Stimulated activated CD4-positive, alpha-beta T cell treated with anti-CD3 and anti-CD28 coated beads, Interleukin-4, amount 100 ng/mL, for 4 hours (primary cell): ENCODE measurements at regions not wholly inside any gene's neighbourhood (a gene's known extent, or its start where the extent isn't known, plus 50 kb on each side); places are given as distances from the start of the nearest gene placed in this dataset.

Experiments used
- DNase-seq, 2 experiments: peaks; one replicate each; pipeline ENCODE4 v3.0.0-alpha.2; 2020

GRCh38 chr10:47107007-47107747 lies 192.8 kb upstream of the GDF10 start:
- no peak for DNase-seq

- no peak for DNase-seq
Observed at GRCh38 chr10:47109906-47110305, 190.1 kb upstream of the GDF10 start.

GRCh38 chr10:47111329-47111862 lies 188.6 kb upstream of the GDF10 start:
- DNase-seq, result no peak

DNA sequence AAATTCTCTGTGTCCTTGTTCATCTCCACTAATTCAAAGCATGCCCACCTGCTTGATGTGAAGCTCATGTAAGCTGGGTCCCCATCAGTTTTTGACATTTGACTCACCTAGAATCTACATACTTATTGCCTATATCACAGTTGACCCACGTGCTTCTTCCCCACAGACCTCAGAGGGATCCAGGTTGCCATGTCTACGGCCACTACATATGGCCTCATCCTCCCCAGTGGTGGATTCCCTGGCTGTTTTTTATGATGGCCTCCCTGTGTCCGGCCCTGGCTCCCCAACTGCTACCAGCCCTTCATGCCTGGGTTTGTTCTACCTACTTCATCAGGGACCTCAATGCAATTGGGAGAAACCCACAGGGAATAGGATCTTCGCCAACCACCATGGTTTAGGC lies 187.4 kb upstream of the GDF10 start:
- DNase-seq, result no peak

- DNase-seq, result no peak
Observed at GRCh38 chr10:47113907-47114500, 186.0 kb upstream of the GDF10 start.

- no peak for DNase-seq
Observed at GRCh38 chr10:47114680-47115186, 185.3 kb upstream of the GDF10 start.

GRCh38 chr10:47115322-47115721 lies 184.7 kb upstream of the GDF10 start:
- no peak for DNase-seq

GRCh38 chr10:47116445-47116844 lies 183.6 kb upstream of the GDF10 start:
- DNase-seq, result no peak

DNA sequence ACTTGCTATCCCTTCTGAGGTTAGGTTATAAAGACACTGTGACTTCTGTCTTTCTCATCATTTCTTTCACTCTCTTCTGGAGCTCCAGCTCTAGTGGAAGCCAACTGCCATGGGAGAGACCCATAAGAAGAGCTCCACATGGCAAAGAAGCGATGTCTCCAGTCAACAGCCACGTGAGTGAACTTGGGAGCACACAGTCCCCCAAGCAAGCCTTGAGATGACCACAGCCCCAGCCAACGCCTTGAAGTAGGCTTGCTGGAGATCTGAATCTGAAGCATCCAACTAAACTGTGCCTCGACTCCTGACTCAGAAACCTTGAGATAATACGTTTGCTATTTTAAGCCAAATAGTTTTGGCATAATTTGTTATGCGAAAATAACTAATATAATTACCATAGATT lies 181.7 kb upstream of the GDF10 start:
- no peak for DNase-seq

GRCh38 chr10:47121336-47121735 lies 178.7 kb upstream of the GDF10 start:
- DNase-seq, result no peak

DNA sequence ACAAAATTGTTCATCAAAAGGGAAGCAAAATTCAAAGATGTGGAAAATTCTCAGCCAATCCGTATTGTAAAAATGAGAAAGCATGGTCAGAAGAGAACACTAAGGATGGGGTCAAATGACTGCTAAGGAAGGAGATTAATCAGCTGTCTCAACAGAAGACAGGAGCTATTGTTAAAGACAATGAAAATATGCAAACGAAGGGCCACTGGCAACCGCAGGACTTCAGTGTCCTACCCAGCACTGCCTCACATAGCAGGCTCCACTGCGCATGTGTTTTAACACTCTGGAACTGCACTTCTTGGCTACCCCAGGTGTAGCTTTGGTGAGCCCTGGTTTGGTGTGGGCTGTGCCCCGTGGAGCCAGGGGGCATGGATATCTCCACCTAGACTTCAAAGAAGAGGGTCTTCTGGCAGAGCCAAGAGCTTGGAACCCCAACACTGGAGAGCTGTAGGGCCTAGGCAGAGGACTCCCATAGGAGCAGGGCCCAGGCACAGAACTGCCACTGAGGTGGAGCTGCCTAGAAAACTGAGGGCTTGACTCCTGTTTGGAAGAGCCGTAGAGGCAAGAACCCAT lies 176.2 kb upstream of the GDF10 start:
- no peak for DNase-seq

DNA sequence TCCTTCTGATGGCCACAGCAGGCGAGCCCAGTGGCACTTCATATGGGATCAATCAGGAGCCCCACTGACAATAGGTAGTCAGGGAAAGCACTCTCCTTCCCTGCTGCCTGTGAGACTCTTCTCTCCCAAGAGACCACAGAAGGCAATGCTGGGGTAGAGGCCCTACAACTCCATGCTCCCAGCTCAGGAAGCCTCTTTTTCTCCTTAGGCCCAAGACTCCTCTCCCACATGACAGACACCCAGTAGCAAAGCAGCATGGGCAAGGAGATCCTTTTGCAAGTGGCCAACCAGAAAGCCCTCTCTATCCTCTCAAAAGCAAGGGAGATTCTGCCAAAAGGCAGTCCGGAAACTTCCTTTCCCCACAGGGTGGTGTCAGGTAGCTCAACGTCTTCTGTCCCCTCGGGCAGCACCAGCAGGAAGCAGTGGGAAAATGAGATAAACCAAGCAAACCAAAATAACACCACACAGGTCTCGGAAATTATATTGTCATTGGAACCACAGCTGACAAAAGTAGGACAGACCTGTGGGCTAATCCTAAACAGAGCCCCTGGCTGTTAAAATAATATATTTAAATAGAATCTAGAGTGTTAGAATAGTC lies 172.7 kb upstream of the GDF10 start:
- no peak for DNase-seq

DNA sequence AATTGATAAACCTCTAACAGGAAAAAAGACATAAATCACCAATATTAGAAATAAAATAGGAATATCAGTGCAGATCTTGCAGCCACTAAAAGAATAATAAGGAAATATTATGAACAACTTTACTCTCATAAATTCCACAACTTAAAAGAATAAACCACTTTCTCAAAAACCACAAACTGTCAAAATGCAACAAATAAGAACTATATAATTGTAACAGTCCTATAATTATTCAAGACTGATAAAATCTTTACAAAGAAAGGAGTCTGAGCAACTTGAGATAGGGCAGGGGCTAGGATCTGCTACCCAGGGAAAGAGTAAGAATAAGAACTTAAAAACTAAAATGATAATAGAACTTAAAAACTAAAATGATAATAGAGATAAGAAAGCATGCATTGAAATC lies 169.5 kb upstream of the GDF10 start:
- no peak for DNase-seq

- no peak for DNase-seq
Observed at GRCh38 chr10:47133871-47134570, 166.0 kb upstream of the GDF10 start.

GRCh38 chr10:47136866-47137265 lies 163.1 kb upstream of the GDF10 start:
- no peak for DNase-seq

GRCh38 chr10:47137311-47137851 lies 162.6 kb upstream of the GDF10 start:
- no peak for DNase-seq

GRCh38 chr10:47139121-47139520 lies 160.9 kb upstream of the GDF10 start:
- DNase-seq, result no peak

DNA sequence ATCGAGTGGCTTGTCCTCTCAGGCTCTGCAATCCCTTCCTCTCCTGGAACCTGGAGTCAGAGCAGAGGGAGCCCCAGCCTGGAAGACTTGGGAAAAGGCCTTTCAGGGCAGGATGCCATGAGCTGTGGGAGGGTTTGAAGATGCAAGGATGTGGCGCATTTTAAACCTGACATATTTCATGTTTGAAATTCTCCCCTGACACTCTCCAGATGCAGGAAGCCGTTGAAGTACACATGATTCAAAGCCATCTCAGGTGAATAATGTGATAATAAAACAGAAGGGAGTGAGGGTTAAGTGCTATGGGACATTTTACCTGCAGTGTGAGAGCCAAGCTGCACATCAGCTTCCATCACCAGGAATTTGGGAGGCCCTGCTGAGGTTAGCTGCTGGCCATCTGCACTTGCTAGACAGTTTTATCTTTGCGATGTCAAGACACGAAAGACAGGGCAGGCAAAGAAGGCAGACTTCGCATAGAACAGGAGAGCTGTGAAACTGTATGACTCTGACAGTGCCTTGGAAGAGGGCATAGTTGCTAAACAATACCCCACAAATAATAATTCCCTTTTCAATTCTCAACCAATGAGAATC lies 159.1 kb upstream of the GDF10 start:
- DNase-seq, result no peak

- DNase-seq, result no peak
Observed at GRCh38 chr10:47141349-47141748, 158.6 kb upstream of the GDF10 start.

- DNase-seq, result no peak
Observed at GRCh38 chr10:47143072-47143471, 156.9 kb upstream of the GDF10 start.

DNA sequence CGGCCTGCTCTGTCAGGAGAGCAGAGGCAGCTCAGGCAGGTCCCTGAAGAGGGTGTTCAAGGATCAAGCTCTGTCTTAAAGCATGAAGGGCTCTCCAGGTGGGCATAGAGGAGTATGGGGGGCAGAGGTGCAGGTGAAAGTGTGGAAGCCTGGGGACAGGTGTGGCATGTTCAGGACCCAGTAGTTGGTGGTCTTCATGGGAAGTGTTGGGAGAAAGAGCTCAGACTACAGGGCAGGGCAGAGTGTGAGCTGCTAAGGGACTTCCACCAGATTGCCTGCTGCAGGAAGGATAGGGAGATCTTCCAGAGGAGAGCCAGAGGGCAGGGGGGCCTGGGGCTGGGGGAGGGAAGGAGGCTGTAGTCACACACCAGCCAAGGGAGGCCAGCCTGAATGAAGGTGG lies 156.5 kb upstream of the GDF10 start:
- DNase-seq, result no peak

- DNase-seq, result no peak
Observed at GRCh38 chr10:47144525-47144924, 155.5 kb upstream of the GDF10 start.
